ENCODE measurements at regions not wholly inside any gene's neighbourhood (a gene's known extent, or its start where the extent isn't known, plus 50 kb on each side); places are given as distances from the start of the nearest gene placed in this dataset.

- Histone ChIP-seq H3K36me3 (ENCODE audit: control insufficient read depth, low read length) (no peaks in the 10 kb centered on the region), H3K4me2 (ENCODE audit: low read length) (no peak overlapping the region), H3K79me2 (ENCODE audit: control insufficient read depth, low read length) (no peaks in the 10 kb centered on the region), H4K20me1 (ENCODE audit: control insufficient read depth, insufficient read depth, low read depth, low read length) (no peaks in the 10 kb centered on the region), H3K27ac (ENCODE audit: low read depth, low read length) (no peak overlapping the region), H3K9me2 (replicated peaks; ENCODE audit: control insufficient read depth, low read length) (no peaks in the 10 kb centered on the region), H3F3A (ENCODE audit: control insufficient read depth, insufficient read depth) (no peaks in the 10 kb centered on the region), H3K9me3 (ENCODE audit: control insufficient read depth, insufficient read depth, low read length) (no peaks in the 10 kb centered on the region), H3K4me3 (ENCODE audit: low read length) (no peak overlapping the region), H3K27me3 (ENCODE audit: control insufficient read depth, low read length) (no peaks in the 10 kb centered on the region; the same call in 1 of the 2 replicates), H3K4me1 (ENCODE audit: control insufficient read depth, low read length) (no peaks in the 10 kb centered on the region)
- TF ChIP-seq, protein P1, sequence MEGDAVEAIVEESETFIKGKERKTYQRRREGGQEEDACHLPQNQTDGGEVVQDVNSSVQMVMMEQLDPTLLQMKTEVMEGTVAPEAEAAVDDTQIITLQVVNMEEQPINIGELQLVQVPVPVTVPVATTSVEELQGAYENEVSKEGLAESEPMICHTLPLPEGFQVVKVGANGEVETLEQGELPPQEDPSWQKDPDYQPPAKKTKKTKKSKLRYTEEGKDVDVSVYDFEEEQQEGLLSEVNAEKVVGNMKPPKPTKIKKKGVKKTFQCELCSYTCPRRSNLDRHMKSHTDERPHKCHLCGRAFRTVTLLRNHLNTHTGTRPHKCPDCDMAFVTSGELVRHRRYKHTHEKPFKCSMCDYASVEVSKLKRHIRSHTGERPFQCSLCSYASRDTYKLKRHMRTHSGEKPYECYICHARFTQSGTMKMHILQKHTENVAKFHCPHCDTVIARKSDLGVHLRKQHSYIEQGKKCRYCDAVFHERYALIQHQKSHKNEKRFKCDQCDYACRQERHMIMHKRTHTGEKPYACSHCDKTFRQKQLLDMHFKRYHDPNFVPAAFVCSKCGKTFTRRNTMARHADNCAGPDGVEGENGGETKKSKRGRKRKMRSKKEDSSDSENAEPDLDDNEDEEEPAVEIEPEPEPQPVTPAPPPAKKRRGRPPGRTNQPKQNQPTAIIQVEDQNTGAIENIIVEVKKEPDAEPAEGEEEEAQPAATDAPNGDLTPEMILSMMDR (IDR thresholded peaks at IDR 0.05; ENCODE audit: low read depth, low read length, poor library complexity, severe bottlenecking) = no peak
- TF ChIP-seq EZH2phosphoT487 (IDR thresholded peaks at IDR 0.05; ENCODE audit: borderline replicate concordance, low read length) = no peak
Observed at GRCh38 chrX:47748576-47748975, 88.1 kb upstream of the ZNF81 start.

- Histone ChIP-seq H3K4me1 (ENCODE audit: control insufficient read depth, low read length) (no peaks in the 10 kb centered on the region), H3K79me2 (ENCODE audit: control insufficient read depth, low read length) (no peaks in the 10 kb centered on the region), H4K20me1 (ENCODE audit: control insufficient read depth, insufficient read depth, low read depth, low read length) (no peaks in the 10 kb centered on the region), H3K9me2 (replicated peaks; ENCODE audit: control insufficient read depth, low read length) (no peaks in the 10 kb centered on the region), H3K9me3 (ENCODE audit: control insufficient read depth, insufficient read depth, low read length) (no peaks in the 10 kb centered on the region), H3K4me2 (ENCODE audit: low read length) (no peak overlapping the region), H3F3A (ENCODE audit: control insufficient read depth, insufficient read depth) (no peaks in the 10 kb centered on the region), H3K4me3 (ENCODE audit: low read length) (no peak overlapping the region), H3K27me3 (ENCODE audit: control insufficient read depth, low read length) (no peaks in the 10 kb centered on the region; the same call in 1 of the 2 replicates), H3K27ac (ENCODE audit: low read depth, low read length) (no peak overlapping the region), H3K36me3 (ENCODE audit: control insufficient read depth, low read length) (no peaks in the 10 kb centered on the region)
- no peak for TF ChIP-seq EZH2phosphoT487 (IDR thresholded peaks at IDR 0.05; ENCODE audit: borderline replicate concordance, low read length)
- TF ChIP-seq, protein P1 (IDR thresholded peaks at IDR 0.05; ENCODE audit: low read depth, low read length, poor library complexity, severe bottlenecking) = no peak
Observed at GRCh38 chrX:47746446-47746845, 87.5 kb upstream of the UXT start.

- no peaks in the 10 kb centered on the region for H3F3A ChIP-seq (ENCODE audit: control insufficient read depth, insufficient read depth)
Observed at GRCh38 chrX:47745416-47745815, 86.4 kb upstream of the UXT start.

More at GRCh38 chrX:47745416-47745815, 86.4 kb upstream of the UXT start:
- Histone ChIP-seq H3K79me2 (ENCODE audit: control insufficient read depth, low read length) (no peaks in the 10 kb centered on the region), H4K20me1 (ENCODE audit: control insufficient read depth, insufficient read depth, low read depth, low read length) (no peaks in the 10 kb centered on the region), H3K9me2 (replicated peaks; ENCODE audit: control insufficient read depth, low read length) (no peaks in the 10 kb centered on the region), H3K36me3 (ENCODE audit: control insufficient read depth, low read length) (no peaks in the 10 kb centered on the region), H3K27me3 (ENCODE audit: control insufficient read depth, low read length) (no peaks in the 10 kb centered on the region; the same call in 1 of the 2 replicates), H3K4me1 (ENCODE audit: control insufficient read depth, low read length) (no peaks in the 10 kb centered on the region), H3K4me2 (ENCODE audit: low read length) (no peak overlapping the region), H3K27ac (ENCODE audit: low read depth, low read length) (no peak overlapping the region), H3K9me3 (ENCODE audit: control insufficient read depth, insufficient read depth, low read length) (no peaks in the 10 kb centered on the region), H3K4me3 (ENCODE audit: low read length) (no peak overlapping the region)
- TF ChIP-seq, protein P1 (IDR thresholded peaks at IDR 0.05; ENCODE audit: low read depth, low read length, poor library complexity, severe bottlenecking) = no peak
- TF ChIP-seq EZH2phosphoT487 (IDR thresholded peaks at IDR 0.05; ENCODE audit: borderline replicate concordance, low read length) = no peak

Data from DOHH2 (cell line).